Gastrocnemius medialis (tissue), 4 donors: ENCODE measurements at regions not wholly inside any gene's neighbourhood (a gene's known extent, or its start where the extent isn't known, plus 50 kb on each side); places are given as distances from the start of the nearest gene placed in this dataset.

Experiments
- CTCF ChIP-seq, 5 experiments: fragments of 450-650 bp in 3 of 5; fragments of 200-600 bp in 2 of 5; sonication (generic) in 2 of 5; IDR thresholded peaks in 4 of 5; conservative IDR thresholded peaks in 1 of 5; 1 replicate in 4 of 5; 2 replicates in 1 of 5; pipeline ENCODE4 v1.5.1; 2016 to 2019; ENCODE audit warnings: antibody characterized with exemption in 5 of 5, mild to moderate bottlenecking in 3 of 5, moderate library complexity in 3 of 5
- POLR2A ChIP-seq, 2 donors: fragments of 450-650 bp; IDR thresholded peaks; one replicate each; pipeline ENCODE4 v1.6.1; 2017; ENCODE audit warnings: antibody characterized with exemption in 2 of 2, mild to moderate bottlenecking in 2 of 2, moderate library complexity in 2 of 2

GRCh38 chr1:170365331-170365730 is 166.6 kb upstream of the GORAB start:
- TF ChIP-seq POLR2A (IDR thresholded peaks at IDR 0.05), result no peak
- TF ChIP-seq CTCF (IDR thresholded peaks at IDR 0.05 in 4 of 5, conservative IDR thresholded peaks at IDR 0.05 in 1 of 5), result no peak
